HG03103 (cell line): ENCODE measurements at regions not wholly inside any gene's neighbourhood (a gene's known extent, or its start where the extent isn't known, plus 50 kb on each side); places are given as distances from the start of the nearest gene placed in this dataset.

Experiments
- ATAC-seq: cut with Tn5 transposase; IDR thresholded peaks from one replicate; pipeline ENCODE4 v1.9.1; 2021; ENCODE audit warnings: low read depth; ENCODE audit not compliant: unreplicated experiment

- no peak for ATAC-seq
Measured at GRCh38 chr4:159722918-159723317, 620.0 kb downstream of the RAPGEF2 start.

DNA sequence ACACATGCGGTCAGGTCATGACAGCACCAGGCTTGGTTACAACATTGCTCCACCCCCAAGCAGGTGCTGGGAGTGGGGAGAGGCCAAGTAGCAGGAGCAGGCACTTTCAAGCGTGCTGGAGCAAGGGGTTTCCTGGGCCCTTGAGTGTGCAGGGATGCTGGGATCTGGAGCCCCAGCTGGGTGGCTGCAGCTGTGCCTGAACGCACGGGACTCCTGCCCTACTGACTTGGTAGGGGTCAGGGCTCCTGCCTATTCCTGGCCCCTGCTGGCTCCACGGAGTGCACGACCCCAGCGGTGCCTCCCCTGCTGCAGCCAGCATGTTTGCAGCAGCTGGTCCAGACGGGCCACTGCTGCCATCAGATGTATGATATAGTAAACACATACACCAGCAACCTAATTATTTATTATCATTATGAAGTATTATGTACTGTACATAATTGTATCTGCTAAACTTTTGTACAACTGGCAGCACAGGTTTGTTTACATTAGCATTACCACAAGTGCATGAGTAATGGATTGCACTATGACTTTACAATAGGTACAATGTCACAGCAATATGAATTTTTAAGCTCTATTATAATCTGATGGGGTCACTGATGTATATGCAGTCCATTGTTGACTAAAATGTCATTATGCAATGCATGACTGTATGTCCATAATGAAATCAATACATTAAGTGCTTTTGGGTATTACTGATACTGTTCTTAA lies 620.6 kb downstream of the RAPGEF2 start:
- no peak for ATAC-seq

GRCh38 chr4:159725571-159725970 lies 622.7 kb downstream of the RAPGEF2 start:
- ATAC-seq = no peak

DNA sequence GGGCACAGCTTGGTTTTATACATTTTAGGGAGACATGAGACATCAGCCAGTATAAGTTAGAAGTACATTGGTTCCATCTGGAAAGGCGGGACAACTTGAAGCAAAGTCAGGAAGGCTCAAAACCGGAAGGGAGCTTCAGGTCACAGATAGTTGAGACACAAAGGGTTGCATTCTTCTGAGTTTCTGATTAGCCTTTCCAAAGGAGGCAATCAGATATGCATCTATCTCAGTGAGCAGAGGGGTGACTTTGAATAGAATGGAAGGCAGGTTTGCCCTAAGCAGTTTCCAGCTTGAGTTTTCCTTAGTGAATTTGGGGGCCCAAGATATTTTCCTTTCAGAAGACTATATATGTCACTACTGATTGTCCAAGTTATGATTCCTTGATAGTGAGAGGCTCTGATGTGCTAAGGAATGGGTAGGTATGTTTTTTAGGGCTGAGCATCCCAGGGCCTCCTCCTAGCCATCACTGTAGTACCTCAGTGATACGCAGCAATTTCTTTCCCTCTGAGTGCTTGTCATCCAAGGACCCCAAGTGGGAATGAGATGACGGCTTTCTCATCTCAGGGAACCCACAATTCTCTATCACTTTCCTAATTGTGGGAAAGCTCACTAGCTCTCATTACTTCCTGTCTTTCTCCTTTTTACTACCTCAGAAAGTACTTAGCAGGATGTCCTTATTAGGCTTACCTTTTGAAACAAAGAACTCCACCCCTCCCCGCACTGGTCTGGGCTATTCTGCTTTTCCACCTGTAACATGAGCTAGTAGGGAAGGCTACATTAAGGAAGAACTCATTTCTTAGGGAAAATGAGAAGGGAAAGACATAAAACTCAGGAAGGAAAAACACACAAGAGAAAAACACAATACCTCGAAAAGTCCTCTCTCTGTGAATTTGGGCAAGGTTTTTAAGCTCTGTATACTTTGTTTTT lies 632.7 kb downstream of the RAPGEF2 start:
- ATAC-seq = no peak

DNA sequence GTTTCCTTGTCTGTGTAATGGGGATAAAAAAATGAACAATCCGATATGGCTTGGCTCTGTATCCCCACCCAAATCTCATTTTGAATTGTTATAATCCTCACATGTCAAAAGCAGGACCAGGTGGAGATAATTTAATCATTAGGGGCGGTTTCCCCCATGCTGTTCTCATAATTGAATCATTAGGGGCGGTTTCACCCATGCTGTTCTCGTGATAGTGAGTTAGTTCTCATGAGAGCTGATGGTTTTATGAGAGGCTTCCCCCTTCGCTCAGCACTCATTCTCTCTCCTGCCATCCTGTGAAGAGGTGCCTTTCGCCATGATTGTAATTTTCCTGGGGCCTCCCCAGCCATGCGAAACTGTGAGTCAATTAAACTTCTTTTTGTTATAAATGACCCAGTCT lies 633.5 kb downstream of the RAPGEF2 start:
- no peak for ATAC-seq

DNA sequence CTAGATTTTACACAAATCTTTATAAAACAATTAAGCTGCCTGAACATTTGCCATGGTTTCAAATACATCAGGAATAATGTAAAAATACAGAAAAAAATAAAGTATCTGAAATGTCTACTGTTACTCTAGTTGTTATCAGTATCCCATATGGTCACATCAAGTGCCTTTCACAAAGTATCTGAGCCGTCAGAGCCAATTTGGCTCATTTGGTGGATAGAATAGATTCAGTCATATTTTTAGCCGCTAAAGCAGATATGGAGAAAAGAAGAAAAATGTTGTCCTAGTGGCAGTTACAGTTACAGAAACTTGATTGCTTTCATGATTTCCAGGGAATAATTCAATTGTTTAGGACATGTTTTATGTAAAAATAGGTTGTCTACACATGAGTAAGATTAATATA lies 641.1 kb downstream of the RAPGEF2 start:
- no peak for ATAC-seq

GRCh38 chr4:159747983-159748382 lies 645.1 kb downstream of the RAPGEF2 start:
- no peak for ATAC-seq

- no peak for ATAC-seq
Measured at GRCh38 chr4:159748834-159749444, 646.1 kb downstream of the RAPGEF2 start.

DNA sequence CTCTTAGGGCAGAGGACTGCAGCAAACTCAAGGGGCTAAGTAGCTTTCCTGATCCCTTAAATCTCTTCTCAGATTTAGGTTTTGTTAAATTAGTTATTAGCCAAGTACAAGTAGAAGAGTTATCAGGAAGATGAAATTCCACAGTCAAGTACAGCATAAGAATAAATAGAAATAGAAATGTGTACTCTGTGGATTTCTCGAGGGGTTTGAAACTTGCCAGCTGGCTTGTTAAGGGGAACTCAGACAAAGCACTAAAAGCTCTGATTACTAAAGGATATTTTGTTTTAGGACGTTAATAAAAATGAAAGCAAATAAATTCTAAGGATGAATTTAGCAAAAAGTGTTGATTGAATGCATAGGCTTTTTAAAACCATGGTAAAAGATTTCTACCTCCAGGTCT lies 654.6 kb downstream of the RAPGEF2 start:
- ATAC-seq = no peak

- ATAC-seq = no peak
Measured at GRCh38 chr4:159758061-159758460, 655.2 kb downstream of the RAPGEF2 start.

GRCh38 chr4:159762672-159763071 lies 659.8 kb downstream of the RAPGEF2 start:
- no peak for ATAC-seq

GRCh38 chr4:159764343-159764952 lies 661.6 kb downstream of the RAPGEF2 start:
- ATAC-seq = peak; percentile 81

DNA sequence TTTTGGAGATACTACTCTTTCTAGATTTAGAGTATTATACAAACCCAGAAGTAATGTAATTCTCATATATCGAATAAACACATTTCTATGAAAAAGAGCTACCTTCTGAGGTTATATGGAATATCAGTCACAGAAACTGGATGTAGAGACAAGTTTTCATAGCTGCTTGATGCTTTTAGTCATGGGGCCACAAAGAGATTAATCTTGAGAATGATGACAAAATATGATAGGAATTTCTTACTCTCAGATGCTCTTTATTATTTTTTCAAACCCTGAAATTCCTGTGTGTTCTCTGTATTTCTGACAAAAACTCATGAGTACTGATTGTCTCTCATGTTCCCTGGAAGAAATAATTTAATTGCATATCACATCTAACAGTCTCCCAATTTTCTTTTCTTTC lies 662.5 kb downstream of the RAPGEF2 start:
- ATAC-seq = no peak

GRCh38 chr4:159766241-159766640 lies 663.4 kb downstream of the RAPGEF2 start:
- no peak for ATAC-seq

DNA sequence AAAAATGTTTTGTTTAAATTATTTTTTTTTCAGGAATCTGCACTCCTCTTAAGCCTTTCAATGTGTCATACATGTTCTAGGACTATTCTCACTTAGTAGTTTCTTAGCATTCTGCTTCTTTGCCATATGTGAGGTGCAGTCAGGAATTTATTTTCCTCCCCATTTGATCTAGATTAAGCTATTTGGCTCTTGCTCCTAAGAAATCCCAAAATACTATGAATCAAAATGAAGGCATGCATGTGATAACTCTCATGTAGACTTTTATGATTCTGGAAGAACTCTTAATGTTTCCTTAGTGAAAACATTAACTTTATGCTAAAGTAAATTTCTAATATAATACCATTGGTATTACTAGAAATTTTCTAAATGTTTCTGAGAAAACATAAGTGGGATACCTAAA lies 664.5 kb downstream of the RAPGEF2 start:
- no peak for ATAC-seq

DNA sequence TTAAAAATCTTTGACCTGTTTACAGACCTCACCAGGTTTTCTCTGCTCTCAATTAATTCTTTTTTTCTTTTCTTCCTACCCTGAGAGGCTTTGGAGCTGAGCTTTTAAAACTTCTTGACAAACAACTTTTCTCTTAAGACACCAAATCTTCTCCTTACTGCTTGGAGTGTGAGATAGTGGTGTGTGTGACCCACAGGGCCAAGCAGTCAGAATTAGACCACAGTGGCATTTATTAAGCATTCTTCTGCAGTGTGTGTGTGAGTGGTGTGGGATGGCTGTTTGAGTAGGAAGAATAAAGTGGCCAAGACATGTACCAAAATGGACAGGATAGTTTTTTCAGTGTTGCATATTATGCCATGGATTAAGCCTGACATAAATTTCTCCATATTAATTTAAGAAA lies 665.1 kb downstream of the RAPGEF2 start:
- no peak for ATAC-seq

DNA sequence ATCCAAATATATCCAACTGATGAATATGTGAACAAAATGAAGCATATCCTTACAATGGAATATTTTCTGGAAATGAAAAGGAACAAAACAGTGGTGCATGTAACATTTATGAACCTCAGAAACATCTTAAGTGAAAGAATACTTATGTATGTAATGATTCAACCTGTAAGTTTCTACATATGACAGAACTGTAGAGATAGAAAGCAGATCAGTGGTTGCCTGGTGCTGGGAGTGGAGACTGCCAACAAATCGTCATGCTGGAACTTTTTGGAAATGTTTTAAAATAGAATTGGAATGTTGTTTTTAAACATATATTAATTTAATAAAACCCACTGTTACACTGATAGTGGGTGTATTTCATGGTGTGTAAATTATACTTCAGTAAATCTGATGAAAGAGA lies 667.5 kb downstream of the RAPGEF2 start:
- ATAC-seq = no peak

- no peak for ATAC-seq
Measured at GRCh38 chr4:159770969-159771368, 668.1 kb downstream of the RAPGEF2 start.

DNA sequence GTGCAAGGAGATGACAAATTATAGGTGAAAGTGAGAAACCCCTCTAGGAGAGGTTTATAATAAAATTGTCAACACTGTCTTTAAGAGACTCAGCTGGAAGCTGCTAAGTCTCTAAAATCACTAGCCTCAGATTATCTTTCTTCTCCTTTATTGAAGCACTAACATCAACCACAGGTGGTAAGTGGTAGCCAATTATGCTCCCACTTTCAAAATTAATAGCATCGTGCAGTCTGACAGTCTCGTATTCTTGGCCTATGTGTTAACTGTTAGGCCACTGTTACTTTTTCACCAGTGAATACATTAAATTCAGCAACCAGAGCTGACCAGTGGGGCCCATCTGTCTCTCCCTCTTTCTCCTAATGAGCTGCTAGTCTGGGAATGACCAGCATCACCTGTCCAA lies 674.1 kb downstream of the RAPGEF2 start:
- ATAC-seq = no peak

DNA sequence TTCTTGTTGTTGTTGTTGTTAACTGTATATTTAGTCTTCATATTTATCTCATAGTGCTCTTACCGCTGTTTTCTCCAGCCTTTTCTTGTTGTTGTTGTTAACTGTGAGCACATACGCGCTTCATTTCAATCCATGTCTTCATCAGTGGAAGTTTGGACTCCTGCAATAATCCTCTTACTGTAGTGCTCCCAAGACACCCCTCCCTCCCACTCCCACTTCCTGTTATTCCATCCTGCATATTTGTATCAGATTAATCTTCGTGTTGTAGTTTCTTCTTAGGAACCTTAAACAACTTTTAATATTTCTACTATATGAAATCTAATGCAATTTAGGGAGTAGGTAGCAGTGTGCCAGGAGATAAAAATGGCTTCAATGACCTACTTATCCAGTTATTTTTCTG lies 674.8 kb downstream of the RAPGEF2 start:
- ATAC-seq = no peak

DNA sequence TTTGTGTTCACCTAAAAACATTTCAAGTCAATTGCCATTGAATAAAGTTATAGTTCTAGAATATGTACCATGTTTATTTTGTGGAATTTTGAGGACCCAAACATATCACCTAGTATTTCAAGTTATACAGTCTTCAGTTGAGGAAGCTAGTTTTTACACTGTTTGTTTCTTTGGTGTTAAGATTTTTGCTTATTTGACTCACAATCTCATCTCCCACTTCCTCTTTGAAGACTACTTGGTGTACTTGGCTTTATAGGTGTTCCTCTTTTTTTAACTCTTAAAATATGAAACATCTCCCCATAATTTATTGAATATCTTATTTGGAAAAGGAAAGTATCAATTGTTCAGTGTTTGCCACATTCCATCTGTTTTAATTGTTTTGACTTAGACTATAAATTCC lies 675.4 kb downstream of the RAPGEF2 start:
- no peak for ATAC-seq
